Spleen (tissue), 11 donors: ENCODE measurements at regions not wholly inside any gene's neighbourhood (a gene's known extent, or its start where the extent isn't known, plus 50 kb on each side); places are given as distances from the start of the nearest gene placed in this dataset.

Source experiments
- DNase-seq: peaks from one replicate; pipeline ENCODE4 v3.0.0-alpha.2; 2020
- H3K27ac ChIP-seq, 8 donors: fragments of 200-600 bp; sonication (generic) in 7 of 8; 1 replicate in 4 of 8; 2 replicates in 4 of 8; pipeline versions ENCODE4 v1.5.0 to v1.8.0; 2016 to 2021; ENCODE audit warnings: inconsistent platforms in 4 of 8, mild to moderate bottlenecking in 4 of 8, moderate library complexity in 1 of 8
- H3K27me3 ChIP-seq, 7 donors: fragments of 200-600 bp; sonication (generic) in 6 of 7; replicated peaks in 1 of 7; 1 replicate in 4 of 7; 2 replicates in 3 of 7; pipeline versions ENCODE4 v1.5.0 to v1.8.0; 2016 to 2021; ENCODE audit warnings: inconsistent platforms in 3 of 7, mild to moderate bottlenecking in 1 of 7
- H3K36me3 ChIP-seq, 6 donors: fragments of 200-600 bp; sonication (generic) in 5 of 6; 1 replicate in 4 of 6; 2 replicates in 2 of 6; pipeline versions ENCODE4 v1.5.0 to v1.8.0; 2016 to 2021; ENCODE audit warnings: inconsistent platforms in 2 of 6
- H3K4me1 ChIP-seq, 6 donors: fragments of 200-600 bp; sonication (generic) in 5 of 6; 1 replicate in 3 of 6; 2 replicates in 3 of 6; pipeline versions ENCODE4 v1.5.0 to v1.8.0; 2016 to 2021; ENCODE audit warnings: inconsistent platforms in 3 of 6
- H3K4me3 ChIP-seq, 8 donors: fragments of 200-600 bp; sonication (generic) in 7 of 8; 1 replicate in 4 of 8; 2 replicates in 4 of 8; pipeline versions ENCODE4 v1.5.0 to v1.8.0; 2016 to 2021; ENCODE audit warnings: inconsistent platforms in 4 of 8, mild to moderate bottlenecking in 4 of 8, moderate library complexity in 2 of 8
- H3K9me3 ChIP-seq, 8 donors: fragments of 200-600 bp; sonication (generic) in 7 of 8; 1 replicate in 4 of 8; 2 replicates in 4 of 8; pipeline versions ENCODE4 v1.5.0 to v1.8.0; 2016 to 2021; ENCODE audit warnings: inconsistent platforms in 4 of 8
- CTCF ChIP-seq, 11 experiments: fragments of 200-600 bp in 7 of 11; fragments of 450-650 bp in 4 of 11; sonication (generic) in 4 of 11; IDR thresholded peaks in 8 of 11; conservative IDR thresholded peaks in 3 of 11; 1 replicate in 7 of 11; 2 replicates in 4 of 11; pipeline versions ENCODE4 v1.4.0 to v1.8.0; 2016 to 2021; ENCODE audit warnings: antibody characterized with exemption in 11 of 11, inconsistent platforms in 4 of 11, mild to moderate bottlenecking in 1 of 11
- POLR2A ChIP-seq, 3 donors: fragments of 450-650 bp; IDR thresholded peaks; one replicate each; pipeline ENCODE4 v1.5.1; 2017; ENCODE audit warnings: antibody characterized with exemption in 3 of 3, mild to moderate bottlenecking in 1 of 3
- POLR2AphosphoS5 ChIP-seq, 3 donors: sonication (generic); formaldehyde crosslinking; IDR thresholded peaks; one replicate each; pipeline ENCODE4 v1.5.1; 2017; ENCODE audit warnings: antibody characterized with exemption in 3 of 3
- WGBS, 5 donors: extraction: QIAGEN DNeasy Blood & Tissue Kit in 3 of 5; methylation state at CpG; one replicate each; pipeline versions ENCODE4 v1.1.5 to v1.1.7; 2013 to 2018; 5-methylcytosine and 5-hydroxymethylcytosine counted together
- intact Hi-C: fragments of 100-400 bp; cut with DNase I; formaldehyde crosslinking; loops from one replicate; pipeline ENCODE4 v1.15.0; 2023; ENCODE audit warnings: low total_unique reads
- donor health status: healthy with polysubstance abuse.
- donor health status: DM: no; HTN: no; CAD: no; lungs with moderate emphysema.
- donor health status: DM: no; HTN: no; CAD: no.
- donor health status: Bipolar disorder and iron deficiency.
- donor health status: healthy.
- donor health status: DM: no; HTN: no; CAD: no.
- donor health status: DM: yes; HTN: yes; CAD: no.

- Histone ChIP-seq H3K4me1 (peaks cover 0 to 6% (median 0%) of the 10 kb centered on the region in 6 donors), H3K4me3 (no peak overlapping the region), H3K27me3 (no peaks in the 10 kb centered on the region), H3K9me3 (no peaks in the 10 kb centered on the region), H3K27ac (no peak overlapping the region), H3K36me3 (no peaks in the 10 kb centered on the region)
- no peak for DNase-seq
- intact Hi-C loops: no loop called here
- TF ChIP-seq CTCF (IDR thresholded peaks at IDR 0.05 in 8 of 11, conservative IDR thresholded peaks at IDR 0.05 in 3 of 11) (no peak), POLR2AphosphoS5 (IDR thresholded peaks at IDR 0.05) (no peak), POLR2A (IDR thresholded peaks at IDR 0.05) (no peak)
- WGBS, 5 donors: 82 to 95% (median 86%) methylated on average over 3 of the region's 3 CpGs
Observed at GRCh38 chr14:85466678-85467077, 63.3 kb upstream of the FLRT2 start.

DNA sequence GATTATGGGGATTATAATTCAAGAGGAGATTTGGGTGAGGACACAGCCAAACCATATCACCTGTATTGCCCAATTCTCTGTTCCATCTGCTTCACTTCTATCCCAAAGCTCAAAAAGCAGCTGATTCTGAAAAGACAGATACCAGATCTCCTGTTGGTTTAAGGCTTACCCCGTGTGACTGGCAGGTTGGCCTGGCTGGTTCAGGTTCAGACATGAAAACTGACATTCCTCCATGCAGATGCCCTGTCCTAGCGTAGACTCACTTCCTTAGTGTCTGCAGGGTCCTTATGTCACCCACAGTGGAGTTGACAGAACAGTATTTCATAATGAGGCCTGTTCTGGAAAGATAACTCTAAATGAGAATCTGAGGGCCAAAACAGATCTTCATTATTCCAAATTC, 61.1 kb upstream of the FLRT2 start:
- 40 to 61% (median 48%) methylated on average over 2 of the region's 2 CpGs for WGBS, 5 donors
- no peaks in the 10 kb centered on the region for H3K9me3 ChIP-seq
- TF ChIP-seq POLR2AphosphoS5 (IDR thresholded peaks at IDR 0.05): no peak
- no peak for TF ChIP-seq CTCF (IDR thresholded peaks at IDR 0.05 in 8 of 11, conservative IDR thresholded peaks at IDR 0.05 in 3 of 11)
- no peak for TF ChIP-seq POLR2A (IDR thresholded peaks at IDR 0.05)
- intact Hi-C loops: no loop called here
- DNase-seq: no peak
- H3K4me1 ChIP-seq: peaks cover 0 to 3% (median 0%) of the 10 kb centered on the region in 6 donors
- no peak overlapping the region for H3K27ac ChIP-seq
- no peaks in the 10 kb centered on the region for H3K27me3 ChIP-seq
- no peak overlapping the region for H3K4me3 ChIP-seq
- no peaks in the 10 kb centered on the region for H3K36me3 ChIP-seq

GRCh38 chr14:85471156-85471555, 58.8 kb upstream of the FLRT2 start:
- no peaks in the 10 kb centered on the region for H3K36me3 ChIP-seq
- DNase-seq: no peak
- no peak overlapping the region for H3K4me3 ChIP-seq
- intact Hi-C loops: no loop called here
- no peaks in the 10 kb centered on the region for H3K27me3 ChIP-seq
- TF ChIP-seq CTCF (IDR thresholded peaks at IDR 0.05 in 8 of 11, conservative IDR thresholded peaks at IDR 0.05 in 3 of 11): no peak
- no peak for TF ChIP-seq POLR2A (IDR thresholded peaks at IDR 0.05)
- TF ChIP-seq POLR2AphosphoS5 (IDR thresholded peaks at IDR 0.05): no peak
- H3K9me3 ChIP-seq: no peaks in the 10 kb centered on the region
- no peaks in the 10 kb centered on the region for H3K4me1 ChIP-seq
- H3K27ac ChIP-seq: no peak overlapping the region

DNA sequence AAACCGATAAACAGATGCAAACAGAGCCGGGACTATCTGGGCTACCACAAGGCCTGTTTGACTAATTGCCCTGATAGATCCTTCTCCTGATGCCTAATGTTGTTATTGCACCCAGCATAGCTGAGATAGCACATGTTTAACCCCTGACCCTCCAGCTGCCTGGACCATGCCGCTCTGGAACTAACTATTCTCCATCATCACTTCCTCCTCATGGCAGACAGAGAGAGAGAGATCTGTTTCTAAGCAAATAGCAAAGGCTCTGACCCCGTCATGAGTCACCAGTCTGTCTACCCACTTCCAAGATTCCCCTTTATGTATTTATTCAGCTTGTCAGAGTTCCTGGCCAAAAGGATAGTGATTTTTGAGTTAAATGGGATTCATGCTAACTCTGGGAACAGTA, 58.2 kb upstream of the FLRT2 start:
- Histone ChIP-seq H3K4me3 (no peak overlapping the region), H3K4me1 (no peaks in the 10 kb centered on the region), H3K27ac (no peak overlapping the region), H3K36me3 (no peaks in the 10 kb centered on the region), H3K9me3 (no peaks in the 10 kb centered on the region), H3K27me3 (no peaks in the 10 kb centered on the region)
- no peak for DNase-seq
- 47 to 58% (median 49%) methylated on average over 4 of the region's 4 CpGs for WGBS, 5 donors
- intact Hi-C loops: no loop called here
- TF ChIP-seq CTCF (IDR thresholded peaks at IDR 0.05 in 8 of 11, conservative IDR thresholded peaks at IDR 0.05 in 3 of 11) (no peak), POLR2A (IDR thresholded peaks at IDR 0.05) (no peak), POLR2AphosphoS5 (IDR thresholded peaks at IDR 0.05) (no peak)
